ENCODE measurements at regions not wholly inside any gene's neighbourhood (a gene's known extent, or its start where the extent isn't known, plus 50 kb on each side); places are given as distances from the start of the nearest gene placed in this dataset.
"Not testable (repeated sequence)": the region's sequence is repeated elsewhere in the genome, so short reads cannot be mapped to it uniquely, and the experiment has no call there.

DNA sequence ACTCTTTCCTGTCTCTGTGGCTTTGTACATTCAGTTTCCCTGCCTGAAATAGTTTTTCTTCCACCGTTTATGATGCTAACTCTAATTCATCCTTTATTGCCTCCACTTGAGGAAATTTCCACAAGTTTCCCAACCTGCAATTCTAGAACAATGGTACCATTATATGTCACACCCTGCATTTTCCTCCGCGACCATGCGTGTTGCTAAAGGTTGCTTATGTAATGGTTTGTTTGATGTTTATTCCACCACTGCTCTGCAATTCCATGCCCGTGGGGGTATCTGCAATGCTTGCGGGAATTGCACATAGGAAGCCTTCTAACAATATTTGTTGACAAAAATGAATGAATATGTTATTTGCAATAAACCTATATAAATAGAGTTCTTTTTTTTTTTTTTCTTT is 69.5 kb upstream of the ST8SIA6 start:
- H3K4me3 ChIP-seq (ENCODE audit: low read depth, low read length), result no peak overlapping the region
- TF ChIP-seq, protein P1, sequence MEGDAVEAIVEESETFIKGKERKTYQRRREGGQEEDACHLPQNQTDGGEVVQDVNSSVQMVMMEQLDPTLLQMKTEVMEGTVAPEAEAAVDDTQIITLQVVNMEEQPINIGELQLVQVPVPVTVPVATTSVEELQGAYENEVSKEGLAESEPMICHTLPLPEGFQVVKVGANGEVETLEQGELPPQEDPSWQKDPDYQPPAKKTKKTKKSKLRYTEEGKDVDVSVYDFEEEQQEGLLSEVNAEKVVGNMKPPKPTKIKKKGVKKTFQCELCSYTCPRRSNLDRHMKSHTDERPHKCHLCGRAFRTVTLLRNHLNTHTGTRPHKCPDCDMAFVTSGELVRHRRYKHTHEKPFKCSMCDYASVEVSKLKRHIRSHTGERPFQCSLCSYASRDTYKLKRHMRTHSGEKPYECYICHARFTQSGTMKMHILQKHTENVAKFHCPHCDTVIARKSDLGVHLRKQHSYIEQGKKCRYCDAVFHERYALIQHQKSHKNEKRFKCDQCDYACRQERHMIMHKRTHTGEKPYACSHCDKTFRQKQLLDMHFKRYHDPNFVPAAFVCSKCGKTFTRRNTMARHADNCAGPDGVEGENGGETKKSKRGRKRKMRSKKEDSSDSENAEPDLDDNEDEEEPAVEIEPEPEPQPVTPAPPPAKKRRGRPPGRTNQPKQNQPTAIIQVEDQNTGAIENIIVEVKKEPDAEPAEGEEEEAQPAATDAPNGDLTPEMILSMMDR (IDR thresholded peaks at IDR 0.05; ENCODE audit: insufficient read depth, low read depth, low read length), result no peak
- DNase-seq (ENCODE audit: low read depth), result no peak

- DNase-seq (ENCODE audit: low read depth), result no peak
Measured at GRCh38 chr10:17523246-17523753, 68.9 kb upstream of the ST8SIA6 start.

GRCh38 chr10:17522269-17522668 is 67.9 kb upstream of the ST8SIA6 start:
- not testable (repeated sequence) for H3K4me3 ChIP-seq (ENCODE audit: low read depth, low read length); DNase-seq (ENCODE audit: low read depth)

More at GRCh38 chr10:17523246-17523753, 68.9 kb upstream of the ST8SIA6 start:
- no peak overlapping the region for H3K4me3 ChIP-seq (ENCODE audit: low read depth, low read length)
- TF ChIP-seq, protein P1 (IDR thresholded peaks at IDR 0.05; ENCODE audit: insufficient read depth, low read depth, low read length), result no peak

GRCh38 chr10:17519457-17519856 is 65.1 kb upstream of the ST8SIA6 start:
- no peak overlapping the region for H3K4me3 ChIP-seq (ENCODE audit: low read depth, low read length)
- DNase-seq (ENCODE audit: low read depth), result no peak
- TF ChIP-seq, protein P1 (IDR thresholded peaks at IDR 0.05; ENCODE audit: insufficient read depth, low read depth, low read length), result no peak

- TF ChIP-seq, protein P1 (IDR thresholded peaks at IDR 0.05; ENCODE audit: insufficient read depth, low read depth, low read length), result no peak
- no peak overlapping the region for H3K4me3 ChIP-seq (ENCODE audit: low read depth, low read length)
- DNase-seq (ENCODE audit: low read depth), result no peak
Measured at GRCh38 chr10:17518338-17518737, 63.9 kb upstream of the ST8SIA6 start.

- DNase-seq (ENCODE audit: low read depth), result no peak
- H3K4me3 ChIP-seq (ENCODE audit: low read depth, low read length), result no peak overlapping the region
- TF ChIP-seq, protein P1 (IDR thresholded peaks at IDR 0.05; ENCODE audit: insufficient read depth, low read depth, low read length), result no peak
Measured at GRCh38 chr10:17516376-17516775, 62.0 kb upstream of the ST8SIA6 start.

DNA sequence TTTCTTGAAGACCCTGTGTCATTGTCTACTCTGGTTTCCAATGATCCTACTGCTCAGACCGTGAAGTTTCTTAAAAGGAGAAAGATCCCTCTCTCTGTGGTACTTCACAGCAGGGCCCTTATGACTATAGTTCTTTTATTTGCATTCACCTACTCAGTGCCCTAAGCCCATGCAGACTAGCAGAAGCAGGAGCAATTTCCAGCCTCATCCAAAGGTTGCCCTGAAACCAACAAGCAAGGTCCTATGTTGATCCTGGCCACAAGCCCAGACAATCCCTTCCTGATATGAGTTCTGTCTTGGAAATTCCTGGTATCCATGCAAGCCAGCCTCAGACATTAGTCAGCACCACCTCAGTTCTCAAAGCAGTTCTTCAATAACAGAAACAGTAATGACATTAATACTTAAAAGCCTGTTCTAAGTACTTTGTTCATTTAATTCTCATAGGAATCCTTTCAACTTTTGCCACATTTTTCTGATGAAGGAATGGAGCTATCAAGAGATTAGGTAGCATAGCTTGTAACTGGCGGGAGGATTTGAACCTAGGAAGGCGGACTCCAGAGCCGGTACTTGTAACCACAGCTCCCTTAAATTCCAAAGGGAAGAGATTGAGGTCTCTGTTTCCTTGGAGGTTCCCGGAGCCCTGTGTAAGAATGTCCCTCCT is 58.1 kb upstream of the ST8SIA6 start:
- H3K4me3 ChIP-seq (ENCODE audit: low read depth, low read length), result no peak overlapping the region
- peak; percentile 89 for DNase-seq (ENCODE audit: low read depth)
- TF ChIP-seq, protein P1 (IDR thresholded peaks at IDR 0.05; ENCODE audit: insufficient read depth, low read depth, low read length), result no peak
